K562 (cell line): ENCODE measurements at regions not wholly inside any gene's neighbourhood (a gene's known extent, or its start where the extent isn't known, plus 50 kb on each side); places are given as distances from the start of the nearest gene placed in this dataset.

Experiments
- ATAC-seq: fragments of 200-7000 bp; cut with Tn5 transposase; 3 replicates; pipeline ENCODE4 v1.9.1; 2020; ENCODE audit warnings: moderate library complexity
- BruUV-seq: library from RNA; stranded (reverse); fragments of 400-500 nt; replicated peaks from 2 replicates; lab custom pipeline; 2021; lab: Mats Ljungman, UMichigan
- CTCF ChIA-PET: fragments of 300-600 bp; formaldehyde crosslinking; extraction: SDS; loops from one replicate; lab custom pipeline; 2021; ENCODE audit warnings: low intra/inter-chr PET ratio; lab: Yijun Ruan, JAX
- POLR2A ChIA-PET: fragments of 300-600, 350-650 bp; sonication (Branson Sonifier 250); formaldehyde crosslinking; extraction: SDS; loops from one replicate; lab custom pipeline; 2021; ENCODE audit warnings: antibody characterized with exemption, inconsistent platforms; lab: Yijun Ruan, JAX
- DNase-seq, 4 experiments: peaks; one replicate each; pipeline versions ENCODE4 v3.0.0 to v3.0.0-alpha.2; 2011 to 2018; ENCODE audit warnings: low spot score in 3 of 4, mixed read lengths in 3 of 4; ENCODE audit errors: extremely low read depth in 1 of 4
- FAIRE-seq: peaks from 2 replicates; lab custom pipeline; 2011; peaks lifted over from hg19 to GRCh38; lab: Jason Lieb, UNC
- H2AFZ ChIP-seq: 2 replicates; pipeline ENCODE4 v1.6.0; 2011; ENCODE audit warnings: low read depth, low read length, control low read depth, inconsistent platforms
- H3K27ac ChIP-seq: fragments of 200-600 bp; 3 replicates; pipeline ENCODE4 v1.8.0; 2011; ENCODE audit warnings: low read depth, mild to moderate bottlenecking, control low read depth, inconsistent platforms, low read length, moderate library complexity, mixed read lengths; ENCODE audit errors: extremely low read depth
- H3K27me3 ChIP-seq, 2 experiments: fragments of 300-600 bp in 1 of 2; 2 replicates in 1 of 2; 3 replicates in 1 of 2; pipeline versions ENCODE4 v1.6.0 to v1.8.0; 2011; ENCODE audit warnings: inconsistent platforms in 2 of 2, low read length in 2 of 2, mild to moderate bottlenecking in 1 of 2, mixed read lengths in 1 of 2, moderate library complexity in 1 of 2; ENCODE audit not compliant: control insufficient read depth in 2 of 2, insufficient read depth in 2 of 2
- H3K36me3 ChIP-seq: fragments of 300-600 bp; 3 replicates; pipeline ENCODE4 v1.8.0; 2011; ENCODE audit warnings: mild to moderate bottlenecking, low read length, inconsistent platforms; ENCODE audit not compliant: control insufficient read depth, insufficient read depth
- H3K4me1 ChIP-seq, 2 experiments: fragments of 200-600 bp in 1 of 2; replicated peaks in 1 of 2; 2 replicates in 1 of 2; 3 replicates in 1 of 2; pipeline versions ENCODE4 v1.5.1 to v1.8.0; 2011; ENCODE audit warnings: inconsistent platforms in 2 of 2, low read length in 2 of 2, mild to moderate bottlenecking in 1 of 2, mixed read lengths in 1 of 2, moderate library complexity in 1 of 2; ENCODE audit not compliant: control insufficient read depth in 2 of 2, insufficient read depth in 2 of 2
- H3K4me2 ChIP-seq: 2 replicates; pipeline ENCODE4 v1.6.1; 2011; ENCODE audit warnings: low read length, control low read depth, inconsistent platforms, mixed read lengths; ENCODE audit not compliant: insufficient read depth
- H3K4me3 ChIP-seq: fragments of 200-600 bp; sonication (generic), shearing (Covaris generic); 2 replicates; pipeline ENCODE4 v1.5.1; 2016; ENCODE audit warnings: control low read depth, inconsistent platforms
- H3K79me2 ChIP-seq: fragments of 200-600 bp; 3 replicates; pipeline ENCODE4 v1.8.0; 2011; ENCODE audit warnings: low read length, inconsistent platforms; ENCODE audit not compliant: control insufficient read depth, insufficient read depth
- H3K9ac ChIP-seq, 2 experiments: 2 replicates each; pipeline versions ENCODE4 v1.6.0 to v1.6.1; 2011; ENCODE audit warnings: low read depth in 2 of 2, low read length in 2 of 2, control low read depth in 1 of 2, inconsistent platforms in 1 of 2, mild to moderate bottlenecking in 1 of 2, mixed read lengths in 1 of 2; ENCODE audit not compliant: insufficient read depth in 1 of 2
- H3K9me1 ChIP-seq: one replicate; pipeline ENCODE4 v1.6.0; 2011; ENCODE audit warnings: inconsistent platforms, mild to moderate bottlenecking, low read length, moderate library complexity; ENCODE audit not compliant: control insufficient read depth, insufficient read depth
- H3K9me3 ChIP-seq: replicated peaks from 2 replicates; pipeline ENCODE4 v1.5.1; 2011; ENCODE audit warnings: low read depth, low read length, inconsistent platforms; ENCODE audit not compliant: control insufficient read depth, insufficient read depth
- H4K20me1 ChIP-seq: replicated peaks from 2 replicates; pipeline ENCODE4 v1.6.1; 2011; ENCODE audit warnings: low read length, inconsistent platforms, mixed read lengths; ENCODE audit not compliant: control insufficient read depth, insufficient read depth
- CREB3L1 ChIP-seq: fragments of 450-650 bp; IDR thresholded peaks from 2 replicates; pipeline ENCODE4 v1.6.1; 2014; ENCODE audit warnings: low read depth, mild to moderate bottlenecking, moderate library complexity, borderline replicate concordance
- EGR1 ChIP-seq: fragments of 450-650 bp; conservative IDR thresholded peaks from 2 replicates; pipeline ENCODE4 v1.6.1; 2017; ENCODE audit warnings: mild to moderate bottlenecking
- GATAD2A ChIP-seq: fragments of 450-650 bp; IDR thresholded peaks from 2 replicates; pipeline ENCODE4 v1.6.1; 2017
- HNRNPLL ChIP-seq: fragments of 200-400 bp; formaldehyde crosslinking; IDR thresholded peaks from 2 replicates; pipeline ENCODE4 v1.6.1; 2017; ENCODE audit warnings: low read length, low read depth, mild to moderate bottlenecking; ENCODE audit not compliant: poor library complexity, severe bottlenecking
- RBM15 ChIP-seq: fragments of 200-400 bp; formaldehyde crosslinking; IDR thresholded peaks from 2 replicates; pipeline ENCODE4 v1.6.1; 2018; ENCODE audit warnings: mild to moderate bottlenecking, low read length, moderate library complexity; ENCODE audit not compliant: insufficient read depth
- RNF219 ChIP-seq: fragments of 250-450 bp; sonication (Bioruptor Pico); IDR thresholded peaks from 2 replicates; pipeline ENCODE4 v1.5.0; 2022; ENCODE audit warnings: mild to moderate bottlenecking
- SMARCA5 ChIP-seq: fragments of 450-650 bp; IDR thresholded peaks from 2 replicates; pipeline ENCODE4 v1.6.1; 2016
- STAT5B ChIP-seq: fragments of 250-450 bp; sonication (Bioruptor Pico); IDR thresholded peaks from 2 replicates; pipeline ENCODE4 v1.8.0; 2021; ENCODE audit warnings: mild to moderate bottlenecking, inconsistent platforms
- ZKSCAN3 ChIP-seq: fragments of 250-450 bp; sonication (Bioruptor Pico); IDR thresholded peaks from 2 replicates; pipeline ENCODE4 v1.4.0; 2020
- ZNF384 ChIP-seq: IDR thresholded peaks from 2 replicates; pipeline ENCODE4 v1.6.1; 2012; ENCODE audit warnings: low read depth, low read length, improper control_type of control experiment
- ZNF561 ChIP-seq: fragments of 450-650 bp; formaldehyde crosslinking; conservative IDR thresholded peaks from 2 replicates; pipeline ENCODE4 v1.4.0; 2020; ENCODE audit warnings: mild to moderate bottlenecking, moderate library complexity
- ZNF717 ChIP-seq: fragments of 250-450 bp; sonication (Bioruptor Pico); IDR thresholded peaks from 2 replicates; pipeline ENCODE4 v1.5.0; 2021
- WGBS: fragments of 100-300 bp; shearing (Covaris generic); methylation state at CpG from one replicate; pipeline ENCODE4 v1.1.6; 2016; ENCODE audit warnings: low coverage, mixed read lengths; ENCODE audit not compliant: insufficient coverage; ENCODE audit errors: missing lambda C conversion rate; 5-methylcytosine and 5-hydroxymethylcytosine counted together
- in situ Hi-C: fragments of 300-500 bp; cut with MboI; formaldehyde crosslinking; loops from 4 replicates; pipeline ENCODE4 v1.15.0; 2018; ENCODE audit warnings: inconsistent platforms, mixed read lengths
- intact Hi-C: fragments of 100-400 bp; cut with micrococcal nuclease; formaldehyde crosslinking; loops from 2 replicates; pipeline ENCODE4 v1.14.2; 2022
- TF ChIP-seq, protein P1 (sequence below): IDR thresholded peaks from 3 replicates; pipeline ENCODE4 v1.6.1; 2011; ENCODE audit warnings: borderline replicate concordance, mild to moderate bottlenecking, moderate library complexity; ENCODE audit not compliant: insufficient read length; ENCODE audit errors: extremely low read depth

DNA sequence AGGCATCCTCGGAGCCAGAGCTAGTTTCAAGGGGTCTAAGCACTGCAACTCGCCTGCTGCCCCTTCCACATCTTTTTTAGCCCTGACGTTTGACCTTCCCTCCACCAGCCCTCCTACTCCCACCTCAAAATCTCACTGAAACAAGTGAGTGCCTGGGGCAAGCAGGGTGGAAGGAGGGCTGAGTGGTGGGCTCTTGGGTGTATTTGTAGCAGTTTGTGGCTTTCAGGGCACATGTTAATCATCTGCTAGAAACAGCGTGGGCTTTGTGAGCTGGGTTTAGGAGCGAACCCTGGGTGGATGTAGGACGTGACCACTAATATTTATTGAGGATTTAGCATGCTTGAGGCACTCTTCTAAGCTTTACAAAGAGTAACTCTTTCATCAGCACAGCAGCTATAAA lies 390.3 kb downstream of the GRIN2B start (continued):
- TF ChIP-seq ZNF561 (CRISPR knock-in tag) (no peak), SMARCA5 (no peak), STAT5B (CRISPR knock-in tag) (no peak), ZNF717 (CRISPR knock-in tag) (no peak)
- TF ChIP-seq, protein P1, sequence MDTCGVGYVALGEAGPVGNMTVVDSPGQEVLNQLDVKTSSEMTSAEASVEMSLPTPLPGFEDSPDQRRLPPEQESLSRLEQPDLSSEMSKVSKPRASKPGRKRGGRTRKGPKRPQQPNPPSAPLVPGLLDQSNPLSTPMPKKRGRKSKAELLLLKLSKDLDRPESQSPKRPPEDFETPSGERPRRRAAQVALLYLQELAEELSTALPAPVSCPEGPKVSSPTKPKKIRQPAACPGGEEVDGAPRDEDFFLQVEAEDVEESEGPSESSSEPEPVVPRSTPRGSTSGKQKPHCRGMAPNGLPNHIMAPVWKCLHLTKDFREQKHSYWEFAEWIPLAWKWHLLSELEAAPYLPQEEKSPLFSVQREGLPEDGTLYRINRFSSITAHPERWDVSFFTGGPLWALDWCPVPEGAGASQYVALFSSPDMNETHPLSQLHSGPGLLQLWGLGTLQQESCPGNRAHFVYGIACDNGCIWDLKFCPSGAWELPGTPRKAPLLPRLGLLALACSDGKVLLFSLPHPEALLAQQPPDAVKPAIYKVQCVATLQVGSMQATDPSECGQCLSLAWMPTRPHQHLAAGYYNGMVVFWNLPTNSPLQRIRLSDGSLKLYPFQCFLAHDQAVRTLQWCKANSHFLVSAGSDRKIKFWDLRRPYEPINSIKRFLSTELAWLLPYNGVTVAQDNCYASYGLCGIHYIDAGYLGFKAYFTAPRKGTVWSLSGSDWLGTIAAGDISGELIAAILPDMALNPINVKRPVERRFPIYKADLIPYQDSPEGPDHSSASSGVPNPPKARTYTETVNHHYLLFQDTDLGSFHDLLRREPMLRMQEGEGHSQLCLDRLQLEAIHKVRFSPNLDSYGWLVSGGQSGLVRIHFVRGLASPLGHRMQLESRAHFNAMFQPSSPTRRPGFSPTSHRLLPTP = no peak

DNA sequence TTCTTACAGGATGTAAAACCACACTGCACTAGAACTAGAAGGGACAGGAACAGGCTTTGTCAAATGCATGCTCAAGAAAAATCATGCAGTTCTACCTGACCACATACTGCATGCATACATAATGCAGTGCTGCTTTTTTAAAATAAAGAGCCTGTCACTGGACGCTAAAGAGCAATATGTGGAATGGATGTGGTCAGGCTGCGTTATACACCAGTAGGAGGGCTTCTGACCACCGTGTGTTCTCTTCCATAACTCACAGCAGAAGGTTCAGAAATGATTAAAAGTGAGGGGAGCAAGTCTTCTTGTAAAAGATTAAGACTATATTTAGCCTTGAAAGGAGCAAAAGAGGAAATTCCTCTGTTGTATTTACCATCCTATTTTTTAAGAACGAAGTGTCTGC lies 392.0 kb downstream of the EMP1 start:
- no peak for DNase-seq
- Histone ChIP-seq H3K27ac (no peak overlapping the region), H3K27me3 (no peaks in the 10 kb centered on the region), H3K79me2 (no peaks in the 10 kb centered on the region), H3K9me3 (no peaks in the 10 kb centered on the region), H3K4me1 (no peaks in the 10 kb centered on the region), H4K20me1 (no peaks in the 10 kb centered on the region), H2AFZ (no peak overlapping the region), H3K4me3 (no peak overlapping the region), H3K9ac (no peak overlapping the region), H3K4me2 (no peak overlapping the region), H3K36me3 (no peaks in the 10 kb centered on the region), H3K9me1 (no peaks in the 10 kb centered on the region)
- ATAC-seq = no peak
- CTCF ChIA-PET = no interaction called here
- intact Hi-C loops = no loop called here
- FAIRE-seq = no peak
- WGBS = 2% methylated on average over 4 of the region's 4 CpGs
- in situ Hi-C loops = no loop called here
- BruUV-seq = no TSS peak
- POLR2A ChIA-PET = no interaction called here
- TF ChIP-seq HNRNPLL = no peak
- TF ChIP-seq EGR1 = no peak
- no peak for TF ChIP-seq GATAD2A
- TF ChIP-seq ZKSCAN3 = no peak
- TF ChIP-seq ZNF384 = no peak
- no peak for TF ChIP-seq RNF219
- TF ChIP-seq CREB3L1 = no peak
- TF ChIP-seq RBM15 = no peak
